ENCODE measurements at regions not wholly inside any gene's neighbourhood (a gene's known extent, or its start where the extent isn't known, plus 50 kb on each side); places are given as distances from the start of the nearest gene placed in this dataset.

DNA sequence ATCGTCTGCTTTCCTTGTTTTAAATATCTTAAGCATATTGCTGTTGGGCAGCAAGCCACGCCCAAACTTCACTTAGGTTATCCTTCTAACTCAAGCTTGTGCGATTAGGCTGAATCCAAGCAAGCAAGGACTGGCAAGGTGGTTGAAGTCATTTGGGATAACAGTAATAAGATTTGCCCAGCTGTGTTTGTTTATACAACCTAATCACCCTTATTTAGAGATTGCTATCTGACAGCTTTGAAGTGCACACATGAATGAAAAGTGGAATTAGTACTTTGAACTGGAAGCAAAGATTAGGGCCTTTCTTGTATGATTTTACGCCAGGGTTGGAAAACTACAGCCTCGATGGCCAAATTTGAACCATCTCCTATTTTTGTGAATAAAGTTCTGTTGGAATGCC lies 182.1 kb downstream of the ASB9 start:
- TF ChIP-seq, protein P1, sequence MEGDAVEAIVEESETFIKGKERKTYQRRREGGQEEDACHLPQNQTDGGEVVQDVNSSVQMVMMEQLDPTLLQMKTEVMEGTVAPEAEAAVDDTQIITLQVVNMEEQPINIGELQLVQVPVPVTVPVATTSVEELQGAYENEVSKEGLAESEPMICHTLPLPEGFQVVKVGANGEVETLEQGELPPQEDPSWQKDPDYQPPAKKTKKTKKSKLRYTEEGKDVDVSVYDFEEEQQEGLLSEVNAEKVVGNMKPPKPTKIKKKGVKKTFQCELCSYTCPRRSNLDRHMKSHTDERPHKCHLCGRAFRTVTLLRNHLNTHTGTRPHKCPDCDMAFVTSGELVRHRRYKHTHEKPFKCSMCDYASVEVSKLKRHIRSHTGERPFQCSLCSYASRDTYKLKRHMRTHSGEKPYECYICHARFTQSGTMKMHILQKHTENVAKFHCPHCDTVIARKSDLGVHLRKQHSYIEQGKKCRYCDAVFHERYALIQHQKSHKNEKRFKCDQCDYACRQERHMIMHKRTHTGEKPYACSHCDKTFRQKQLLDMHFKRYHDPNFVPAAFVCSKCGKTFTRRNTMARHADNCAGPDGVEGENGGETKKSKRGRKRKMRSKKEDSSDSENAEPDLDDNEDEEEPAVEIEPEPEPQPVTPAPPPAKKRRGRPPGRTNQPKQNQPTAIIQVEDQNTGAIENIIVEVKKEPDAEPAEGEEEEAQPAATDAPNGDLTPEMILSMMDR (IDR thresholded peaks at IDR 0.05; ENCODE audit: low read depth, low read length, missing control alignments), result no peak
- no peak for DNase-seq (ENCODE audit: low read depth)
- no peak overlapping the region for H3K4me3 ChIP-seq (ENCODE audit: low read depth, low read length)

DNA sequence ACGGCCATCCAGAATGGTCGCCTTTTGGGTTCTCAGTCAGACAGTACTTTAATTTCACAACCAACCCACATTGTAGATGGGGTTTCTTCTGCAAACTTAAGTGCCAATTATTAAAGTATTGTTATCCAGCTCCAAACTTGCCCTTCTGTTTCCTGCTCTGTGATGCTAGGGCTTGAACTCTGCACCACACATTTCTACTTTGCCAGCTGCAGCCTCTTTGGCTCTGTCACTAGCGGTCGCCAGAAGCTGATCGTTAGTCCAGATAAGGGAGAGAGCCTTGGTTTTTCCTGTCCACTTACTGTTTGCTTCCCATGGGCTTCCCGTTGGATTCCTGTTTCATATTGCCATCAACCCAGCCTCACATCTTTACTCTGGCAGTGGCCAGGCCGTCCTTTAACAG lies 196.6 kb downstream of the ASB9 start:
- no peak for DNase-seq (ENCODE audit: low read depth)
- TF ChIP-seq, protein P1 (IDR thresholded peaks at IDR 0.05; ENCODE audit: low read depth, low read length, missing control alignments), result no peak
- H3K4me3 ChIP-seq (ENCODE audit: low read depth, low read length), result no peak overlapping the region

DNA sequence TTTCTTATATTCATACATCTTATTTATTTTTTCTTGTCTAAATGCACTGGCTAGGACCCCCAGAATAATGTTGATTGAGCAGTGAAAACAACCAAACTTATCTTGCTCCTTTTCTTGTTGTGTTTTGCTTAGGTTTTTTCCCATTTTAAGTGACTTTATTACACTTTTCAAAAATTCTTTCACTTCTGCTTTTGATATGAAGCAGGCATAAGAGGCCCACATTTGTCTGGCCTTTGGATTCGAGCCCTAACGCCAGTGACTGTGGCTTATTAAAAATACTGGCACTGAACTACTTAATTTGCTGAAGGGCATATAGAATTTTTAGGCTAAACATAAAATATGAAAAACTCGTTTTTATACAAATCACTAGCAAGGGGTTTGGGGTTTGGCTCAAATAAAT lies 197.0 kb downstream of the ASB9 start:
- no peak overlapping the region for H3K4me3 ChIP-seq (ENCODE audit: low read depth, low read length)
- DNase-seq (ENCODE audit: low read depth), result no peak
- TF ChIP-seq, protein P1 (IDR thresholded peaks at IDR 0.05; ENCODE audit: low read depth, low read length, missing control alignments), result no peak

DNA sequence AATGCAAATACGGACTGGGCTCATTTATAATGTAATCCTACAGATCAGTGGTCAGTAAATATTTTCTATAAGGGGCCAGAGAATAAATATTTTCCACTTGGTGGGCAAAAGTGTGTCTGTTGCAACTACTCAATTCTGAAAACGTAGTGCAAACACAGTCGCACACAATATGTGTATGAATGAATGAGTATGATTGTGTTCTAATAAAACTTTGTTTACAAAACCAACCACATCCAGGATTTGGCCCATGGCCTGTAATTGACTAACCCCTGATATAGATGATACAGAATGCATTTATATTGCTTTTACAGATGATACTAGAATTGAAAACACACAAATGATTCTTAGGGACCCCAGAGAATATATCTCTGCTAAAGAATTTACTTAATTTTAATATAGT lies 197.6 kb downstream of the ASB9 start:
- TF ChIP-seq, protein P1 (IDR thresholded peaks at IDR 0.05; ENCODE audit: low read depth, low read length, missing control alignments), result no peak
- H3K4me3 ChIP-seq (ENCODE audit: low read depth, low read length), result no peak overlapping the region
- DNase-seq (ENCODE audit: low read depth), result no peak

DNA sequence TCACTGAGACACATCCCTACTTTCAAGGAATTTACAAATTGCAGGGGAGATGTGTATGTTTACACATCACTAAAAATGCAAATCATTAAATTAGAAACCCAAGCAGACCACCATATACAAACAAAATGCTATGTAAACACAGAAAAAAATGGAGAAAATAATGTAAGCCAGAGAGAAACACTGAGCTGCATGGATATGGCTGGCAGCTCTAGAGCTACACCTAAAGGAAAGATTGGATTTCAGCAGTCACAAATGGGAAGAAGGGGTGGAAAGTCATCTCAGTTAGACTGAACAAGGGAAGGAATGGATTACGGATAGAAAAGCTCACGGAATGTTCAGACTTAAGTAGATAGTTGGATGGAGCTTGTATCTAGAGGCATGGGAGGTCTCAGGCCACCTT lies 186.3 kb downstream of the MOSPD2 start:
- no peak for DNase-seq (ENCODE audit: low read depth)
- no peak overlapping the region for H3K4me3 ChIP-seq (ENCODE audit: low read depth, low read length)
- TF ChIP-seq, protein P1 (IDR thresholded peaks at IDR 0.05; ENCODE audit: low read depth, low read length, missing control alignments), result no peak

DNA sequence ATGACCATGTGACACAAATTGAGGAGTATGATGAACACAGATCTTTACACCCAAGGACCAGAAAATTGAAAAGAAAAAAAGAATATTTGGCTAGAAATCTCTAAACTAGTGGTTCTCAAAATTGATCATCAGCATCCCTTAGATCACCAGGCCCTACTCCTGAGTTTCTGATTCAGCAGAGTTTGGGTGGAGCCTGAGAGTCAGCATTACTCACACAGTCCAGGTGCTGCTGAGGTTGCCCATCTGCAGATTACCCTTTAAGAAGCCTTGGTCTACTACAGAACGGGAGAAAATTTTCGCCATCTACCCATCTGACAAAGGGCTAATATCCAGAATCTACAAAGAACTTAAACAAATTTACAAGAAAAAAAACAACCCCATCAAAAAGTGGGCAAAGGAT lies 182.8 kb downstream of the MOSPD2 start:
- no peak for DNase-seq (ENCODE audit: low read depth)
- TF ChIP-seq, protein P1 (IDR thresholded peaks at IDR 0.05; ENCODE audit: low read depth, low read length, missing control alignments), result no peak

DNA sequence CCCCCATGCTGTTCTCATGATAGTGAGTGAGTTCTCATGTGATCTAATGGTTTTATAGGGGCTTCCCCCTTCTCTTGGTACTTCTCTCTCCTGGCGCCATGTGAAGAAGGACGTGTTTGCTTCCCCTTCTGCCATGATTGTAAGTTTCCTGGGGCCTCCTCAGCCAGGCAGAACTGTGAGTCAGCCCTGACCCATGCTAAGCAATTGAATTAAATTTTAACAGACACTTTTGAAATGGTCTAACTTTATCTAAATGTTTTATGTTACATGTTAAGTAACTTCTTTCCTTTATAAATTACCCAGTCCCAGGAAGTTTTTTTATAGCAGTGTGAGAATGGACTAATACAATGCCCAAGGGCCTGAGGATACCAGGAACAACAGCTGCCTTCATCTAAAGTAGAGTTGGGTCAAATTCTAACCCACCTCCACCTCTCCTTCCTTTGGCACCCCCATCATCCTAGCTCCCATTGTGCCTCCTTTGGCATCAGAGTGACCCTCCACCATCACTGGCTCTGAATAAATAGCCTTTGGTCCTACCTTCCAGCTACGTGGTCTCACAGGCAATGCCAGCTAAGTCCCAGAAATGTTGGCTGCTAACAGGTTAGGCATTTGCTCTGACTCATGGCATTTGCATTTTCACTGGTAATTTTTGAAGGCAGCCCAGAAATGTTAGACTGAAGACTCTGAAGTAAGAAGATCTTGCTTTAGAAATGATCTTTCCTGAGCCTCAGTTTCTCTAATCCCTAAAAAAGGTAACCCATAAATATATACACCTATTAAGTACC lies 182.1 kb downstream of the MOSPD2 start:
- no peak overlapping the region for H3K4me3 ChIP-seq (ENCODE audit: low read depth, low read length)
- DNase-seq (ENCODE audit: low read depth), result no peak
- TF ChIP-seq, protein P1 (IDR thresholded peaks at IDR 0.05; ENCODE audit: low read depth, low read length, missing control alignments), result no peak

More for the DNA sequence above, 182.8 kb downstream of the MOSPD2 start:
- no peak overlapping the region for H3K4me3 ChIP-seq (ENCODE audit: low read depth, low read length)
